Bronchial epithelial cell (primary cell): ENCODE measurements at regions not wholly inside any gene's neighbourhood (a gene's known extent, or its start where the extent isn't known, plus 50 kb on each side); places are given as distances from the start of the nearest gene placed in this dataset.

Experiments used
- DNase-seq: peaks from one replicate; pipeline ENCODE4 v3.0.0-alpha.2; 2010; ENCODE audit warnings: low read depth
- FAIRE-seq: peaks from 2 replicates; lab custom pipeline; 2011; peaks lifted over from hg19 to GRCh38; lab: Jason Lieb, UNC
- H3K27me3 ChIP-seq: 2 replicates; pipeline ENCODE4 v1.5.1; 2011; ENCODE audit warnings: low read length; ENCODE audit not compliant: control insufficient read depth, insufficient read depth
- H3K36me3 ChIP-seq: 2 replicates; pipeline ENCODE4 v1.5.1; 2011; ENCODE audit warnings: low read length; ENCODE audit not compliant: control insufficient read depth, insufficient read depth
- H3K4me3 ChIP-seq: 2 replicates; pipeline ENCODE4 v1.5.1; 2011; ENCODE audit warnings: mild to moderate bottlenecking, low read depth, low read length, control low read depth
- TF ChIP-seq, protein P1 (sequence below): IDR thresholded peaks from 2 replicates; pipeline ENCODE4 v1.5.1; 2011; ENCODE audit warnings: mild to moderate bottlenecking, moderate library complexity, low read length, control low read depth, inconsistent platforms; ENCODE audit not compliant: insufficient read depth, severe bottlenecking

- TF ChIP-seq, protein P1, sequence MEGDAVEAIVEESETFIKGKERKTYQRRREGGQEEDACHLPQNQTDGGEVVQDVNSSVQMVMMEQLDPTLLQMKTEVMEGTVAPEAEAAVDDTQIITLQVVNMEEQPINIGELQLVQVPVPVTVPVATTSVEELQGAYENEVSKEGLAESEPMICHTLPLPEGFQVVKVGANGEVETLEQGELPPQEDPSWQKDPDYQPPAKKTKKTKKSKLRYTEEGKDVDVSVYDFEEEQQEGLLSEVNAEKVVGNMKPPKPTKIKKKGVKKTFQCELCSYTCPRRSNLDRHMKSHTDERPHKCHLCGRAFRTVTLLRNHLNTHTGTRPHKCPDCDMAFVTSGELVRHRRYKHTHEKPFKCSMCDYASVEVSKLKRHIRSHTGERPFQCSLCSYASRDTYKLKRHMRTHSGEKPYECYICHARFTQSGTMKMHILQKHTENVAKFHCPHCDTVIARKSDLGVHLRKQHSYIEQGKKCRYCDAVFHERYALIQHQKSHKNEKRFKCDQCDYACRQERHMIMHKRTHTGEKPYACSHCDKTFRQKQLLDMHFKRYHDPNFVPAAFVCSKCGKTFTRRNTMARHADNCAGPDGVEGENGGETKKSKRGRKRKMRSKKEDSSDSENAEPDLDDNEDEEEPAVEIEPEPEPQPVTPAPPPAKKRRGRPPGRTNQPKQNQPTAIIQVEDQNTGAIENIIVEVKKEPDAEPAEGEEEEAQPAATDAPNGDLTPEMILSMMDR: no peak
- Histone ChIP-seq H3K36me3 (no peaks in the 10 kb centered on the region), H3K27me3 (no peaks in the 10 kb centered on the region), H3K4me3 (no peak overlapping the region)
- DNase-seq (no peak), FAIRE-seq (no peak)
Observed at GRCh38 chr20:24768201-24768636, 180.8 kb upstream of the CST7 start.

GRCh38 chr20:24768713-24769601 is 180.1 kb upstream of the CST7 start:
- no peak for FAIRE-seq
- TF ChIP-seq, protein P1: no peak

DNA sequence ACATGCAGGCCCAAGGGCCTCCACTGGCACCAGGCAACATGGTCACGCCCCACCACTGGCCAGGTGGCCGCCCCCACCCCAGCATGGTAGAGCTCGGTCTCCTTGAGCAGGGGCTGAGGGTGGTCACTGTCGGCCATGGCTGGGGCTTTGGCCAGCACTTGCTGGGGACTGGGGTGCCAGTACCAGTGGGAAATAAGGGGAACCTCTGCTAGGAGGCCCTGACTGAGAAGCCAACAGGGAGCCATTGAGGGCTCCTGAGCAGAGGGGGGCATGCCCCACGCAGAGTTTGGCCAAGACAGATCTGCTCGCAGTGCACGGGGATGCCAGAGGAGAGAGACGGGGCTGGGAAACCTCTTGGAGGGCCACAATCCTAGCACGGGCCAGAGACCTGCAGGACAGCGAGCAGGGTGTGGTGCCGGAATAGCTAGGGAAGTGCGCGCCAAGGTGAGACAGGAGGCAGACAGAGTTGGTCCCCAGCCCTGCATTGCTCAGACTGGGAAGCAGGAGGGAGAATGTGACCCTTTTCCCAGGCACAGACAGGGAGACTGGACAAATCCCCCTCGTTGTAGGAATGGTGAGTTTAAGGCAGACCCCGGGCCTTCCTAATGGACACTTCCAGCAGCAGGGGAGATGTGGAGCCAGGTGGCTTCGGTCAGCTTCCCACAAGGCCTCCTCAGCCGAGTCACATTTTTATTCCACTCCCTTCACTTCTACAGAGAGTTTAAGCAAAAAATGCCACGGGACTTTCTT is 179.0 kb upstream of the CST7 start:
- DNase-seq (no peak), FAIRE-seq (no peak)
- no peaks in the 10 kb centered on the region for H3K27me3 ChIP-seq
- no peaks in the 10 kb centered on the region for H3K36me3 ChIP-seq
- TF ChIP-seq, protein P1: no peak
- no peak overlapping the region for H3K4me3 ChIP-seq

More at GRCh38 chr20:24768713-24769601, 180.1 kb upstream of the CST7 start:
- no peak overlapping the region for H3K4me3 ChIP-seq
- DNase-seq: no peak
- H3K27me3 ChIP-seq: no peaks in the 10 kb centered on the region
- H3K36me3 ChIP-seq: no peaks in the 10 kb centered on the region

DNA sequence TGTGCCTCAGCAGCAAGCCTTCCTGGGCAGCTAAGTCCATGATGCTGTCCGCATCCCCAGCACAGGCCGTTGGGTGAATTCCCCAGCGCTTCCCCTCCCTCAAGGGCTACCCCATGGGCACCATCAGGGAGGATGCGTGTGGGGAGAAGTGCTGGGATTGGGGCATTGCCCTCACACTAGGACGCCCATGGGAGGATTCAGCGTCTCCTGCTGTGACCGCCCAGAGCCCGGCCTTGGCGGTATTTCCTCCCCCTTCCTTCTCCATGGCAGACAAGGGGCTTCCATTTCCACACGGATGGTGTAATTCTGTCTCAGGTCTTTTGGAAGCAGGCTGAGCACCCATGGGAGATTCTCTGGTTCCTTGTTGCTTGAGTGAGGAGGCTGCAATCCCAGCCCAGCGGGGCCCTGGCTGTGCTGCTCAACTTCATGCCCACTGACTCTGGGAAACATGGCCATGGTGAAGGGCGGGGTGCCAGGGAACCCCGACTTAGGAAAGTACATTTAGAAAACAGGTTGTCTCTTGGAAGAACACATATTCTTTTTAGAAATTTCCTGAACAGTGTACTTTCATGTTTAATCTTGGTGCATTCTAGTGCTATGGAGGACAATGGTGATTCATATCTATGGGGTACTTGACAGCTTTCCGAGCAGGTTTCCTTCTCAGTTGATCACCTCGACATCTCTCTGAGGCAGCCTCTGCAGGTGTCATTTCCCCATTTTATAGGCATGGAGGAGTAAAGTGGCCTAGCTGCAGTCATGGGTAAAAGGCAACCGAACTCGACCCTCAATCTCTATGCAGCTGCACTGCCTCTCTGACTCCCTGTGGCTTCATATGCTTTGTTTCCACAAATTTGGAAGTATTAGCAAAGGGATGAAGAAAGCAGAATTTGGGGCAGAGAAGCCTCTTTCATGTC is 178.2 kb upstream of the CST7 start:
- Histone ChIP-seq H3K4me3 (no peak overlapping the region), H3K36me3 (no peaks in the 10 kb centered on the region), H3K27me3 (no peaks in the 10 kb centered on the region)
- no peak for DNase-seq
- FAIRE-seq: no peak
- TF ChIP-seq, protein P1: no peak

DNA sequence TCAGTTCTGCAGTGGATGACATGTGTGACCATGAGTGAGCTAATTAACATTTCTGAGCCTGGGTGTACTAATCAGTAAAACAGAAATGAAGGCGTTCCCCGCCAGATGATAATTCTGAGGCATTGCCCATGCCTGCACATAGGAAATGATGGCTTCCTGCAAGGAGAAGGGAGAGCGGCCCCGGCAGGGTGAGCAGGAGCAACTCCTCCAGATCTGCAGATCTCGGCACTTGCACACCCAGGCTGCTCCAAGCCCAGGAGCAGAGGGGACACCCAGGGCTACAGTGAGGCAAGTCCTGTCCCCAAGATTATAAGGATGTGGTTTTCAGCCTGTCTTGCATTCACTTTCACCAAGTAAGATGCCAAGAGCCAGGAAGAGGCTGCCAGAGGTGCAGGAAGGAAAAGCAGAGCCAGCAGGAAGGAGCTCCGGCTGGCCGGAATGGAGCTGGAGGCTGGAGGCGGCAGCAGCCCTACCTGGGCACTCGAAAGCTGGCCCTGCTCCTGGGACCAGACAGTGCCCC is 177.5 kb upstream of the CST7 start:
- Histone ChIP-seq H3K4me3 (no peak overlapping the region), H3K27me3 (no peaks in the 10 kb centered on the region), H3K36me3 (no peaks in the 10 kb centered on the region)
- TF ChIP-seq, protein P1: no peak
- FAIRE-seq (no peak), DNase-seq (no peak)
